SKM-1 (cell line): ENCODE measurements at regions not wholly inside any gene's neighbourhood (a gene's known extent, or its start where the extent isn't known, plus 50 kb on each side); places are given as distances from the start of the nearest gene placed in this dataset.
A peak's percentile ranks its signal among the peaks of the same experiment; 100 is the strongest.
"Not testable (repeated sequence)": the region's sequence is repeated elsewhere in the genome, so short reads cannot be mapped to it uniquely, and the experiment has no call there.

Source experiments
- DNase-seq: peaks from one replicate; lab custom pipeline; 2025; ENCODE audit not compliant: unreplicated experiment; lab: John Stamatoyannopoulos, UW

DNA sequence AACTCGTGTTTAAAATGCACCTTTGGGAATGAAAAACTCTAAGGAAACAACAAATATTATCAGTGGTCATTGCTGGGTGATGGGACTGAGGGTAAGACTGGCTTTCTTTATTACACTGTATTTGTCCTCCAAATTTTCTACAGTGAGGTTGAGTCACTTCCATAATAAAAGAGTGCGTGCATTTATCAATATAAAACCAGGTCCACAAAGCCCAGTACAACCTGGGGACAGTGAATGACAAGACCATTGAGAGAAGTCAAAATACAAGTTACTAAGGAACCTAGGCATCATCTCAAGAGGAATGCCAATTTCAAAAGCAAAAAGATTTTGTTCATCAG is 76.4 kb downstream of the MAGED4 start:
- DNase-seq, result no peak

DNA sequence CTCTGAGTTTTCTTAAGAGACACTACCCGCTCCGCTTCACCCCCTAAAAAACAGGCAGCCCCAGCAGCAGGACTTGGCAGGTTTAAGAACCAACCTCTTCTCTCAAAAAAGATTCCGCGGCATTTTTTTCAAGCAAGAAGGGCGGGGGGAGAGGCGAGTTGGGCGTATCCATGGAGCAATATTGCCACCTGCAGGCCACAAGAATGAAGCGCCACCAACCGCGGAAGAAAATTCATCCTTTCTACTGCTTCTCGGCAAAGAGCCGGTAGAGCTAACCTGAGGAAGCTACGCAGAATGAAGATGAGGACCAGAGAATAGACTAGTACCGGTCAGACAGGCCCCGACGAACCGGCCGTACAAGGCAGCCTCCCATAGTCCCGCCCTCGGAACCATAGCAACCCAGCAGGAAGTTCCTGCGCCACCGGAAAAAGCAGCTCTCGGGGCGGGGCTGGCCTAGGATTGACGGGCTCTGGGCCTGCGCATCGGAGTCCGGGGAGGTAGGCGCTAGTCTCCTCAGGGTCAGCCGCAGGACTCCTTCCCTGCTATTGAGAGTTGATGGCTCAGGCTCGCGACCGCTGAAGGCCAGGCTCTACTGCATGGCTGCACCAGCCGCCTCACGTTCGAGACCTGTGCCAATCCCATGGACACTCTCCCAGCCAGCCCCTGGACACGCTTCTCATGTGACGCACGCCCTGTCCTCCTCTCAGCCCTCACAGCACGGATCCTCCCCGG is 76.9 kb downstream of the MAGED4 start:
- DNase-seq, result peak; percentile 39

DNA sequence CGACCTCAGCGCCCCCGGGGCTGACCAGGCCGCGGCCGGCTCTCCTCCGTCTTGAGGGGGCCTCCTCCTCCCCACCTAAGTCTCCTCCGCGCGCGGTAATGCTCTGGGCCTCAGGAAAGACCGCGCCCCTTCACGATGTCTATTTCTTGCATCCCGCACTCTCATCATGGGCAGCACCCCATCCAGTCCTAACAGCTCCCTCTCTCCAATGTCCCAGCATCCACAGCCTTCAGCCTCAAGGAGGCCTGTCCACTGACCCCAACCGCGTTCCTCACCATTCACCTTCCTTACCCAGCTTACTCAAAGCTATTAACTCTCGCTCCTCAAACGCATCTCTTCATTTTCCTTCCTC is 77.5 kb downstream of the MAGED4 start:
- no peak for DNase-seq

DNA sequence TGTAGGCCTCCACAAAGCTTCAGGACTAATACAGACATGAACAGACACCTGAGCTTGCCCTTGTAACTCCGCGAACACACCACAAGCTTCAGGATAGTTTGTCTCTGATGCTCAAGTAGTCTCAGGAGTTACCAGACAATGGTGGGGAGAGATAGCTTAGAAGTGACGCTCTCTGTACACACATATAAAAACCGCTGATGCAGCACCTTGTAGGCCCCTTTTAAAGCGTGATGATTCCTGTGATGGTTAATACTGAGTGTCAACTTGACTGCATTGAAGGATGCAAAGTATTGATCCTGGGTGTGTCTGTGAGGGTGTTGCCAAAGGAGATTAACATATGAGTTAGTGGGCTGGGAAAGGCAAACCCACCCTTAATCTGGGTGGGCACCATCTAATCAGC is 78.7 kb downstream of the MAGED4 start:
- no peak for DNase-seq

DNA sequence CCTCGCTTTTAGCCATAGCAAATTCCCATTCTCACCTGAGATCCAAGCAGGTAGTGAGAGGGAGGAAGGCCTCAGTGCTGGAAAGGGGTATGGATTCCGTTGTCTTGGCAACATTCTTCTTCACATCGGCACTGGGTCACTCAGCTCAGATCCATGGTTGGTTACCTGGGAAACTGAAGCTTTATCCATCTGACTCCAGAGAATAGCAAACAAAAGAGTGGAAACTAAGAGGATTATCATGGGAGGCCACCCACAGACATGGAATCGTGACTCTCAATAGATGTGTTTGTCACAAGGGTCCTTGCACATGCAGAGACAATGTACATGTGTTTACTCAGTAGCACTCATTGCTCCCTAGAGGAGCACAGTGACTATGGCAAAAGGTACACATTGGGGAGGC is 81.0 kb downstream of the MAGED4 start:
- no peak for DNase-seq

DNA sequence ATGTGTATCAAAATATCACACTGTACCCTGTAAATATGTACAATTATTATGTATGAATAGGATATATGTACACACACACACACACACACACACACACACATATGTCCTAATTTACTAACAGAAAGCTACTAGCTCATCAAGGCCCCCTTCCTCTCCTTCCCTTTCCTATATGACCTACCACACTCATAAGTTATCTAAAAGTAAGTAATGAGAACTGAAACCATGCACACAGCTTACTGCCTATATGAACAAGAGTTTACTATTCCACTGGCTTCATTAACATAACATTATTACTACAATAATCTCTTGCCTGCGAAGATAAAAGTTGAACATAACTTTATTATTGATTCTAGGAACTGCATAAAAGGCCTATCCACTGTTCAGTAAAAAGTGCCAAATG is 83.8 kb downstream of the MAGED4 start:
- not testable (repeated sequence) for DNase-seq

DNA sequence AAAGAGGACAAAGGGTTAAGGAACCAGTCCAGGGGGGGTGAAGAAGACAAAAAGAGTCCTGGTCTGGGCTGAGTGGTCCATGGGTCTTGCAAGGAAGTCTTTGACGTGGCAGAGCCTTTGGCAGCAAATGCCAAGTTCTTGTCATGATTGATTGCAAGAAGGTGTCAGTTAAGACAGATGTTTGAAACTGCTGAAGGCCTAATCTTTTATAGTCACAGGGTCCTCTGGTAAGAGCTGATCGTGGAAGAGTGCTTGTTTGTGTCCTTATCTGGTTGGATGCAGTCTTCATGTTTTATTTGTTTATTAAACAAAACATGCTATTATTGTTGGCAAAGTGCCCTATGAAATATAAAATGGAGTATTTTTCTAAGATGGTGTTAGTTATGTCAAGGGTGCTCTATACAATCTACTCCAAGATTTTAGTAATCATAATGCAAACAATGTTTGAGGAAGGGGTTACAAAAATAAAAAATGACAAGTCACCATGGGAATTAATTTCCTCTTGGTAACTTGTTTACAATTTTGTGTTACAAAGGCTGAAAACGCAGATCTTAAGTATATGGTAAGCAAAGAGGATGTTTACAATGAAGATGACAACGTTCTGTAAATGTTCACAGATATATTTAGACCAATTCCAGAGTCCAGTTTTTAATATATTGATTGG is 85.9 kb downstream of the MAGED4 start:
- no peak for DNase-seq

DNA sequence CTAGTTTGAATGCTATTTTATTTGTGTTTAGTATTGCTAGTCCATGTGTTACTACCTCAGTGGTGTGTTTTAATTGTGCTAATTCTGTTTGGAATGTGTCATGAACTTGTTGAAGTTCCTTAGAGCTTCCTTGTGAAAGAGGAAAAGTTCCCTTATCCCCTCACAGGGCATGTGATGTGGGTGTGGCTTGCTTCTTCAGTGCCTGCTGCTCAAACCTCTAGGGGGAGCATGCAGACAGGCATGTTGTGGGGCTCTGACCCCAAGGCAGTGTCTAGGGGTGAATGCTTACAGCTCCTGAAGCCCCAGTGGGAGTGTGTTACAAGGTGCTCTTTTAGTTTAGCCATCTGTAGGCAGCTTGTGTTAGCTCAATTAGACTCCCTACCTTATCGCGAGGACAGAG is 86.5 kb downstream of the MAGED4 start:
- DNase-seq, result peak; percentile 0

DNA sequence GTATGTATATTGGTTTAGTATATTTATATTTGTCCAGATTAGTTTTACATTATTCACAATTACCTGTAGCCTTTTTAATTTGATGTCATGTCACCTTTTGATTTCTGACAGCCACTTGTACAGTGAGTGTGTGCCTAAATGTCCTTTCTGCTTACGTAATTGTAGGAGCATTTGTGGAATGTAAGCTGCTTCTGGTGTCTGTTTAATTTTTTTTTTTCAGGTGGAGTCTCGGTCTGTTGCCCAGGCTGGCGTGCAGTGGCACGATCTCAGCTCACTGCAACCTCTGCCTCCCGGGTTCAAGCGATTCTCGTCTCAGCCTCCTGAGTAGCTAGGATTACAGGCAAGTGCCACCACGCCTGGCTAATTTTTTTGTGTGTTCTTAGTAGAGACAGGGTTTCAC is 91.2 kb upstream of the XAGE2 start:
- DNase-seq, result no peak

DNA sequence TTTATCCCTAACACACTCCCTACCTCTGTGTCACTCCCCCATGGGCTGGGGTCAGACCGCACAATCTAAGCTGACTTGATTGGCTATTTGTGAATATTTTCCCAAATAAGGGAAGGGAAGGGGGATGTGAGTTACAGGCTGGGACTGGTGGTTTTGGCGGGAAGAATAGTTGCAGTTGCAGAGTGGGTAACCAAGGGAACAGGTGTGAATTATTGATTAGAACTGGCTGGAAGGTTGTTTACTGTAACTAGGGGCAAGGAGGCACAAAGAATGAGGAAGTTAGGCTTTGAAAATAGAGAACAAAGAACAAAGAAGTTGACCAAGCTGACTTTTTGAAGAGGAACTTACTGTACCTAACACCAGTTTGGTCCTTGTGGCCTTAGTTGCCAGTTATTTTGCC is 88.0 kb upstream of the XAGE2 start:
- DNase-seq, result peak; percentile 54

DNA sequence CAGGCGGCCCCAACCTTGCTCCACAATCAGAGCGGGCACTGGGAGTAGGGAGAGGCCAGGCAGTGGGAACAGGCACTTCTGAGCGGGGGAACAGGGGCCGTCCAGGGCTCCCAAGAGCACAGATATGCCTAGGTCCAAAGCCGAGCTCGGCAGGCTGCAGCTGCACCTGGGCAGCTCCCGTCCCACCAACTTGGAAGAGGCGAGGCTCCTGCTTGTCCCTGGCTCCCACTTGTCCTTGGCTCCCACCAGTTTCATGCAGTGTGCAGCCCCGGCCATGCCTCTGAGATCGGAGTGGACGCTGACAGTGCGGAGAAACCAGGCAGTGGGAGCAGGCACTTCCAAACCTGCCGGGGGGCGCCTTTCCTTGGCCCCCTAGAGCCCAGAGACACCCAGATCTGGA is 84.0 kb upstream of the XAGE2 start:
- no peak for DNase-seq

DNA sequence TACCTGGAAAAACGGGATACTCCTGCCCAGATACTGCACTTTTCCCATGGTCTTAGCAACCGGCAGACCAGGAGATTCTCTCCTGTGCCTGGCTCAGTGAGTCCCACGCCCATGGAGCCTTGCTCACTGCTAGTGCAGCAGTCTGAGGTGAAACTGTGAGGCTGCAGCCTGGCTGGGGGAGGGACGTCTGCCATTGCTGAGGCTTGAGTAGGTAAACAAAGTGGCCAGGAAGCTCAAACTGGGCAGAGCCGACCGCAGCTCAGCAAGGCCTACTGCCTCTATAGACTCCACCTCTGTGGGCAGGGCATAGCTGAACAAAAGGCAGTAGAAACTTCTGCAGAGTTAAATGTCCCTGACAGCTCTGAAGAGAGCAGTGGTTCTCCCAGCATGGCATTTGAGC is 69.9 kb upstream of the XAGE2 start:
- not testable (repeated sequence) for DNase-seq

DNA sequence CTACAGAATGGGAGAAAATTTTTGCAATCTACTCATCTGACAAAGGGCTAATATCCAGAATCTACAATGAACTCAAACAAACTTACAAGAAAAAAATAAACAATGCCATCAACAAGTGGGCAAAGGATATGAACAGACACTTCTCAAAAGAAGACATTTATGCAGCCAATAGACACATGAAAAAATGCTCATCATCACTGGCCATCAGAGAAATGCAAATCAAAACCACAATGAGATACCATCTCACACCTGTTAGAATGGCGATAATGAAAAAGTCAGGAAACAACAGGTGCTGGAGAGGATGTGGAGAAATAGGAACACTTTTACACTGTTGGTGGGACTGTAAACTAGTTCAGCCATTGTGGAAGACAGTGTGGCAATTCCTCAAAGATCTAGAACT is 60.3 kb upstream of the XAGE2 start:
- not testable (repeated sequence) for DNase-seq
